ENCODE measurements at regions not wholly inside any gene's neighbourhood (a gene's known extent, or its start where the extent isn't known, plus 50 kb on each side); places are given as distances from the start of the nearest gene placed in this dataset.

- no peak for DNase-seq
Observed at GRCh38 chr10:6919077-6919476, 339.0 kb upstream of the PRKCQ start.

- peak; percentile 68 for DNase-seq
Observed at GRCh38 chr10:6918305-6918704, 338.2 kb upstream of the PRKCQ start.

- DNase-seq, result no peak
Observed at GRCh38 chr10:6917125-6917524, 337.0 kb upstream of the PRKCQ start.

GRCh38 chr10:6916601-6917000 lies 336.5 kb upstream of the PRKCQ start:
- no peak for DNase-seq

GRCh38 chr10:6915307-6915706 lies 335.2 kb upstream of the PRKCQ start:
- DNase-seq, result no peak

- no peak for DNase-seq
Observed at GRCh38 chr10:6912929-6913328, 332.9 kb upstream of the PRKCQ start.

GRCh38 chr10:6912424-6912823 lies 332.3 kb upstream of the PRKCQ start:
- DNase-seq, result no peak

- DNase-seq, result no peak
Observed at GRCh38 chr10:6912021-6912420, 331.9 kb upstream of the PRKCQ start.

GRCh38 chr10:6909905-6910560 lies 330.0 kb upstream of the PRKCQ start:
- DNase-seq, result no peak

GRCh38 chr10:6907877-6908530 lies 327.9 kb upstream of the PRKCQ start:
- no peak for DNase-seq

GRCh38 chr10:6894405-6894804 lies 314.3 kb upstream of the PRKCQ start:
- DNase-seq, result no peak

GRCh38 chr10:6892864-6893263 lies 312.8 kb upstream of the PRKCQ start:
- no peak for DNase-seq

GRCh38 chr10:6891924-6892323 lies 311.8 kb upstream of the PRKCQ start:
- DNase-seq, result no peak

GRCh38 chr10:6889718-6890117 lies 309.6 kb upstream of the PRKCQ start:
- DNase-seq, result no peak

GRCh38 chr10:6888434-6888833 lies 308.4 kb upstream of the PRKCQ start:
- no peak for DNase-seq

- DNase-seq, result no peak
Observed at GRCh38 chr10:6885284-6885683, 305.2 kb upstream of the PRKCQ start.

GRCh38 chr10:6881987-6882386 lies 301.9 kb upstream of the PRKCQ start:
- DNase-seq, result no peak

GRCh38 chr10:6877722-6878392 lies 297.8 kb upstream of the PRKCQ start:
- DNase-seq, result no peak

GRCh38 chr10:6877336-6877721 lies 297.3 kb upstream of the PRKCQ start:
- DNase-seq, result no peak

- no peak for DNase-seq
Observed at GRCh38 chr10:6875269-6875865, 295.3 kb upstream of the PRKCQ start.

- no peak for DNase-seq
Observed at GRCh38 chr10:6871128-6871527, 291.1 kb upstream of the PRKCQ start.

GRCh38 chr10:6868036-6868725 lies 288.1 kb upstream of the PRKCQ start:
- DNase-seq, result no peak

GRCh38 chr10:6866757-6867156 lies 286.7 kb upstream of the PRKCQ start:
- no peak for DNase-seq

Measured in activated naive CD4-positive, alpha-beta T cell treated with Interleukin-2 at 50 U/mL for 16 hours (primary cell).